ENCODE measurements at regions not wholly inside any gene's neighbourhood (a gene's known extent, or its start where the extent isn't known, plus 50 kb on each side); places are given as distances from the start of the nearest gene placed in this dataset.

GRCh38 chr3:104903064-104903463 is 463.6 kb upstream of the ALCAM start:
- no peaks in the 10 kb centered on the region for H3K27me3 ChIP-seq (ENCODE audit: control insufficient read depth, insufficient read depth, low read length)
- ATAC-seq, result no peak
- no peak for DNase-seq (ENCODE audit: low read depth, low spot score)
- intact Hi-C loops (cut with micrococcal nuclease; ENCODE audit: unreplicated experiment) (no loop called here), in situ Hi-C loops (cut with HindIII; ENCODE audit: low pct_unique_long_range_greater_than_20kb, low sequenced_read_pairs) (no loop called here)
- H3K36me3 ChIP-seq (ENCODE audit: control insufficient read depth, insufficient read depth, low read length), result no peaks in the 10 kb centered on the region
- no peak overlapping the region for H3K27ac ChIP-seq (ENCODE audit: low read length)
- ChIA-PET CTCF (no interaction called here), POLR2A (no interaction called here)
- no peaks in the 10 kb centered on the region for H3K4me1 ChIP-seq (ENCODE audit: control insufficient read depth, insufficient read depth, low read length)
- no peak overlapping the region for H3K4me3 ChIP-seq (ENCODE audit: low read depth in 2 of 2, low read length in 2 of 2)
- BruUV-seq (replicated peaks), result no TSS peak
- TF ChIP-seq CTCF (IDR thresholded peaks at IDR 0.05) (no peak), REST (IDR thresholded peaks at IDR 0.05; ENCODE audit: insufficient read depth in 1 of 2, low read depth in 2 of 2, low read length in 1 of 2) (no peak), POLR2AphosphoS5 (IDR thresholded peaks at IDR 0.05; ENCODE audit: low read depth, low read length) (no peak), TCF7L2 (IDR thresholded peaks at IDR 0.05; ENCODE audit: low read depth, low read length) (no peak), SIN3A (IDR thresholded peaks at IDR 0.05; ENCODE audit: borderline replicate concordance, insufficient read depth, low read depth, low read length) (no peak)
- H3K9me3 ChIP-seq (ENCODE audit: control insufficient read depth, insufficient read depth, low read depth, low read length), result no peaks in the 10 kb centered on the region; the same call in 1 of the 2 replicates

- Histone ChIP-seq H3K27ac (ENCODE audit: low read length) (no peak overlapping the region), H3K9me3 (ENCODE audit: control insufficient read depth, insufficient read depth, low read depth, low read length) (no peaks in the 10 kb centered on the region; the same call in 1 of the 2 replicates), H3K36me3 (ENCODE audit: control insufficient read depth, insufficient read depth, low read length) (no peaks in the 10 kb centered on the region), H3K4me1 (ENCODE audit: control insufficient read depth, insufficient read depth, low read length) (no peaks in the 10 kb centered on the region), H3K4me3 (ENCODE audit: low read depth in 2 of 2, low read length in 2 of 2) (no peak overlapping the region), H3K27me3 (ENCODE audit: control insufficient read depth, insufficient read depth, low read length) (no peaks in the 10 kb centered on the region)
- intact Hi-C loops (cut with micrococcal nuclease; ENCODE audit: unreplicated experiment), result no loop called here
- no TSS peak for BruUV-seq (replicated peaks)
- CTCF ChIA-PET, result no interaction called here
- no peak for ATAC-seq
- TF ChIP-seq TCF7L2 (IDR thresholded peaks at IDR 0.05; ENCODE audit: low read depth, low read length) (no peak), CTCF (IDR thresholded peaks at IDR 0.05) (no peak), POLR2AphosphoS5 (IDR thresholded peaks at IDR 0.05; ENCODE audit: low read depth, low read length) (no peak), SIN3A (IDR thresholded peaks at IDR 0.05; ENCODE audit: borderline replicate concordance, insufficient read depth, low read depth, low read length) (no peak), REST (IDR thresholded peaks at IDR 0.05; ENCODE audit: insufficient read depth in 1 of 2, low read depth in 2 of 2, low read length in 1 of 2) (no peak)
- POLR2A ChIA-PET, result no interaction called here
- DNase-seq (ENCODE audit: low read depth, low spot score), result no peak
- in situ Hi-C loops (cut with HindIII; ENCODE audit: low pct_unique_long_range_greater_than_20kb, low sequenced_read_pairs), result no loop called here
Observed at GRCh38 chr3:104906001-104906639, 460.6 kb upstream of the ALCAM start.
